MM.1S (cell line): ENCODE measurements at regions not wholly inside any gene's neighbourhood (a gene's known extent, or its start where the extent isn't known, plus 50 kb on each side); places are given as distances from the start of the nearest gene placed in this dataset.

Source experiments
- CTCF ChIP-seq: fragments of 300-600 bp; sonication (generic); IDR thresholded peaks from 2 replicates; pipeline ENCODE4 v1.5.1; 2016; ENCODE audit warnings: antibody characterized with exemption, low read length, mixed read lengths
- EZH2 ChIP-seq: fragments of 300-600 bp; sonication (generic); optimal IDR thresholded peaks from 2 replicates; pipeline ENCODE3; 2017; ENCODE audit warnings: low read depth, mild to moderate bottlenecking, antibody characterized with exemption, low read length, mixed read lengths
- EZH2phosphoT487 ChIP-seq: fragments of 300-600 bp; sonication (generic); IDR thresholded peaks from 2 replicates; pipeline ENCODE4 v1.6.1; 2018; ENCODE audit warnings: antibody characterized with exemption, low read length

- TF ChIP-seq EZH2phosphoT487 (no peak), CTCF (no peak), EZH2 (no peak)
Observed at GRCh38 chr18:57208047-57208446, 61.2 kb downstream of the BOD1L2 start.
